ENCODE measurements at regions not wholly inside any gene's neighbourhood (a gene's known extent, or its start where the extent isn't known, plus 50 kb on each side); places are given as distances from the start of the nearest gene placed in this dataset.

DNA sequence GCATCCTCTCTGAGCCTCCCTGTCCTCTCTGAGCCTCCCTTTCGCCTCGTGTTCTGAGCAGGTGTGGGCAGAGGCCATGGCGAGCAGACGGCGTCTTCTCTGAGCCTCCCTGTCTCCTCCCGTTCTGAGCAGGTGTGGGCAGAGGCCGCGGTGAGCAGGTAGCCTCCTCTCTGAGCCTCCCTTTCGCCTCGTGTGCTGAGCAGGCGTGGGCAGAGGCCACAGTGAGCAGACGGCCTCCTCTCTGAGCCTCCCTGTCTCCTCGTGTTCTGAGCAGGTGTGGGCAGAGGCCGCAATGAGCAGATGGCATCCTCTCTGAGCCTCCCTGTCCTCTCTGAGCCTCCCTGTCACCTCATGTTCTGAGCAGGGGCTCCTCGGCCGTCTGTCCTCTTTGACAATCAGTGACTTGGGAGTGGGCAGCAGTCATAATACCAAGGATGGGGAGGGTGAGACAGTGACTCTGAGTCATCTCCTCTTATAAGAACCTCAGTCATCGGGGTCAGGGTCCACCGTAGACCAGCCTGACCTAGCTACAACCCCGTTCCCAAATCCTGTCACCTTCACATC, 395.1 kb upstream of the SALL3 start:
- no peak for DNase-seq

DNA sequence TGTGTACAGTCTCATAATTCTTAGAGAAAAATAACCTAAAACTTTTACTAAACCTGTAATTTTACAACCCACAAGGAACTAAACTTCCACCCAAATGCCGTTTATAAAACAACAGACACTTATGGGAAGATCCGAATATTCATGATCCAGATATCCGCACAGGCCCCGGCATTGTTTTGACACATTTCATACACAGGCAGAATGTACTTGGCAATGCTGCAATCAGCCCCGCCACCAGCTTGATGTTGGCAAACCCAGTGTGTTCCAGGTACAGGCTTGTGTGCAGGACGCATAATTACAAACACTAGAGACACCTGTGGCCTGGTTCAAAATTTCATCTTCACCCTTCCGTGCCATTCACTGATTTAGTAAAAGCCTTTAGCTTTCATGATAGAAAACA, 393.0 kb upstream of the SALL3 start:
- no peak for DNase-seq

GRCh38 chr18:78587096-78587495, 392.5 kb upstream of the SALL3 start:
- DNase-seq: no peak

DNA sequence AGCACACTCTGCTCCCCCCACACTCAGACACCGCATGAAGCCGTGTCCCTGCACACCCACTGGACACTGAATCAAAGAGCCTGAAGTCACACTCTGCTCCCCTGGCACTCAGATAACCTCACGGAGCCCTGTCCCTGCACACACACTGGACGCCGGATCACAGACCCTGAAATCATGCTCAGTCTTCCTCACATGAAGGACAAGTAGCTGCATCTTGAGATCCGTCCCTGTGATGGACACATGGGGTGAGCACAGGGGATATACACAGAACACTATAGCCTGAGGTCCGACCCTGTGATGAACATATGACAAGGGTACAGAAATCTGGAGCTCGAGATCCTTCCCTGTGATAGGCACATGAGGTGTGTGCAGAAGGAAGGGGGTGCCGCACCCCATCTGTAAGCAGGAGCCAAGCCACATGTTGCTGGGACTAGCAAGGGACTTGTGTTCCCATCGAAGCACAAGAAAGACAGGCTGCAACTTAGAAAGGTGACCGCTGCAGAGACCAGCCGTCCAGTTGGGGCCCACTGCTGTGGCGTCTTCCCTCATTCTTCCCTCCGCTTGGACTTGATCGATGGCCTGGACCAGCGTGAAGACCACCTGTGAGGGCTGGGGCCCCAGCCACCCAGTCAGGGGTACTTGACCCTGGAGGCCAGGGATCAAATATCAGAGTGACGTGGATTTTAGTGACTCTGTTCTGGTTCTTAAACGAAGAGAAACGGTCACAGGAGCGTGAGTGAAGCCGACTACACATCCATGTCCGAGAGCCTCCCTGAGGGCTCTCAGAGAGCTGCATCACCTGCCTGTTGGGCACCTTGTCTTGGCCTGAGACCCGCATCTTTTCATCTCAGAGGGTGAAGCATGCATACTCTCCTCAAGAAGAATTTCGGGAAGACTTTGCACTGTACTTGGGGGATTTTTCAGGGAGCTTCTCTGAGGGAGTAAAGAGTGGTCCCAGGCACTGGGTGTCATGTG, 391.7 kb upstream of the SALL3 start:
- DNase-seq: no peak

- no peak for DNase-seq
Observed at GRCh38 chr18:78589916-78590437, 389.6 kb upstream of the SALL3 start.

DNA sequence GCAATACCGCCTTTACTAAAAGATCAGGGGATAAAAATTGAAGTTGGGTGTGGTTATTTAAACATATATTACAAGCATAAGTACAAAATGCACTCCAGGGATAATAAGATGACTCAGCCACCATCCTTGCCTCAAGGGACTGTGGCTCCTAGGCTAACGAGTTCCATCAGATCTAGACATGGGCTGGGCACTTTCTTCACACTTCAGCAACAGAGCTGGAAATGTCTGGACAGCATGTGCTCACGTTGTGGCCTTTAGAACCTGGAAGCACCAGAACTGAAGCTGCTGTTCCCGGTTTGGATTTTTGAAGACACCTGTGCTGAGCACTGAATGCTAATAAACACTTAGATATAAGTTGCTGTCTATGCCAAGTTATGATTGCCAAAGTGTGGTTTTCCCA, 384.2 kb upstream of the SALL3 start:
- no peak for DNase-seq

DNA sequence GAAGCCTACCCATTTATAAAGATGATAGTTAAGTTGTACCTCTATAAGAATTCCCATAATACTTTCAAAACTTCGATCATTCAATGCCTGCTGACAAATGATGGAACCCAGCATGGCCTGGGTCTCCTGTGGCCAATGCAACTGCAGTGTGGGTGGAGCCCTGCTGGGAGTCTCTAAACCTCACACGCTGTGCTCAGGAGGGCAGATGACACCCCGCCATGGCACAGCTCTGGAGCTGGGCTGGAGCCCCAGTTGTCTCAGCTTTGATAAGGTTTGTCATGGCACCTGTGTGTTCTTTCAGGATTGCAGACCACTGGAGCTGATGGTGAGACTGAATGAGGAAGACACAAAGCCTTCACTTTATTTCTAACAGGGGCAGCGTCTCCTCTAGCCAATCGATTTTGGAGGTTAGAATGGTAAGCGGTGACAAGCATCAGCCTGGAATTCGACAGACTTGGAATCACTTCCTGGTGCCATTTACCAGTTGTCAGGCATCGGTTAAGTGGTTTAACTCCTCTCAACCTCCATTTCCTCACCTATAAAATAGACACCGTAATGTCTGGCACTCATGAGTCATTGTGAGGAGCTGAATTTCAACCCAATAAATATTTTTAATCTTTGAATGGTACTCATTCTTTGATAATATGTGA, 383.6 kb upstream of the SALL3 start:
- no peak for DNase-seq

DNA sequence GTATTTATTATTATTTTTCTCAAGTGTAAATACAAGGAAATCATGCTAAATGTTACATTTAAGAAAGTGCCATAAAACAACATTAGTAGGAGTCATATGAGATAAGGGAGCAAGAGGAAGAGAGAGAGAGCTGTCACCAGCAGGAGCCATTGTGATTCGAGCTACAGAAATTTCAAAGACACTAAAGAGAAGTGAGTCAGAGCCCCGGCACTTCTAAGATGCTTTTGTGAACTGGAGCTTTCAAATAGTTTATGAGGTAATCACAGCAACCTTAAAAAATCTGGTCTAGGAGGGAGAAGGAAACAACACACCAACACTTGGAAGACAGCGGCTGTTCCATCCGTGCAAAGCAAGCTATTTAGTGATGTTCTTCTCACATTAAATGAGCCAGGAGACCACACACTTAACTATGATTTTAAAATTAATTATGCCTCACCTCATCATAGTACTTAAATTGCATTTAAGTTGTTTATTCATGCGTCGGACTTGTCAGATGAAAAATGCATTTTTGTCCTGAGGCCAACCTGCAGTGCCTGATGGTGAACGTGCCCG, 382.7 kb upstream of the SALL3 start:
- DNase-seq: no peak

DNA sequence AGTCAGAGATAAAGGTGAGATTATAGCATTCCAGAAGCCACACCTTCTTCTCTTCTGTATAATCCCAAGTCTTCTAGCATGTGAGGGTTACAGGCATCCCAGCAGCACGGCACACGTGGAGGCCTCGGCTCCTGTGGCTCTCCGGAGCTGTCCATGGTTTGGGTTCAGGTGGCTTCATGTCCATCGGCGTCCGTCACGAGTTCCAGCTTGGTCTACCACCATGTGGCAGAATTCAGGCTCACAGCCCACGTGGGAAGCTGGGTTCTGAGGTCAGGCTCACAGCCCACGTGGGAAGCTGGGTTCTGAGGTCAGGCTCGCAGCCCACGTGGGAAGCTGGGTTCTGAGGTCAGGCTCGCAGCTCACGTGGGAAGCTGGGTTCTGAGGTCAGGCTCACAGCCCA, 378.3 kb upstream of the SALL3 start:
- DNase-seq: no peak

DNA sequence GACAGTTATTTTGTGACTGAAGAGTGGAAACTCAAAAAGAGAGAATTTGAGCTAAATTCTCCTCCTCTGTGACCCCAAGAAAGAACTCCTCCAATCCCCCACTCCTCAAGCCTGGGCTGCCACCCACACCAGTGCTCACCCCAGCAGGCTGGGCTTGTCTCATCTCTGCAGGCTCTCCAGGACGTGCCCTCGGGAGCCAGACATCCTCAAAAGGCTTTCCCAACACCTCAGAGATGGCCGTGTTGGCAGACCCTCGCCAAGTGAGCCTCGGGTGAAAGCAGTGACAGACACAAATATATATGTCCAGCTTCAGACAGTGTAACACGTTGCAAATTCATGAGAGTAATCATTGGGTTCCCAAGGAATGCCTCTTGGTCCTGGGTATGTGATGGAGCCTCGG, 377.7 kb upstream of the SALL3 start:
- DNase-seq: no peak

GRCh38 chr18:78602430-78602829, 377.2 kb upstream of the SALL3 start:
- no peak for DNase-seq

DNA sequence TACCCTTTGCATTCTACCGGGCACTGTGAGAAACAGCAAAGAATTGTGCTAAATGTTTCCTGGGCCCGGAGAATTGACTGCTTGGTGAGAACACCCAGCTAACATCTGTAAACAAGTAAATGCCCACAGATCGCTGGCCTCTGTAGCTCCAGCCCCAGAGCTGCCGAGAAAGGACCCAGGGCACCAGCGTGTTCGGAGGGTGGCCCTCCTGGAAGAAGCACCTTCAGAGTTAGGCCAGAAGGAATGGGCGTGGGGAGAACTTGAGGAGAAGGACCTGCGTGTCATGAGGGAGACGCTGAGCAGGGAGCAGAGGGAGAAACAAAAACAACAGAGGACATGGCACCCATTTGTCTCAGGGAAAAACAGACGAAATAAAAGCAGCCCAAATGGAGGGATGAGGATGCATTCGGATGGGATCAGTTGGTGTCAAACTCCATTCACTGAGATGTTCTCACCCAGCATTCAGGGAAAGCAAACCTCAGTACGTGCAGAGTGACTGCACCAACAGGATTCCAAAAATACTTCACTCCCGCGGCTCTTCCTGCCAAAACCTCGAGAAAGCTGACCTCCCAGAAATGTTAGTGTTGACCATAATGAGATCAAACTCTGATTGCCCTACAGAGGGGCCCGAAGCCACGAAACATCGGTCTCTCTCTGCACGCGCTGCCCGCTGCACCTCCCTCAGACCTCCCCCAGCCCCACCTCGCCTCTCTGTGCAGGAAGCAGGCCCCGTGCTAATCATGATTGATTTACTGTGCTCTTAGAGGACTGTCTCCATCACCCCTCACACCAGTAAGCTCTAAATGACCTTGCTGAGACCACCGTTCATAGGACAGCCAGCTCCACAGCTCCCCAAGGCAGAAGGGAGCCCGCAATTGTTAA, 376.3 kb upstream of the SALL3 start:
- no peak for DNase-seq

DNA sequence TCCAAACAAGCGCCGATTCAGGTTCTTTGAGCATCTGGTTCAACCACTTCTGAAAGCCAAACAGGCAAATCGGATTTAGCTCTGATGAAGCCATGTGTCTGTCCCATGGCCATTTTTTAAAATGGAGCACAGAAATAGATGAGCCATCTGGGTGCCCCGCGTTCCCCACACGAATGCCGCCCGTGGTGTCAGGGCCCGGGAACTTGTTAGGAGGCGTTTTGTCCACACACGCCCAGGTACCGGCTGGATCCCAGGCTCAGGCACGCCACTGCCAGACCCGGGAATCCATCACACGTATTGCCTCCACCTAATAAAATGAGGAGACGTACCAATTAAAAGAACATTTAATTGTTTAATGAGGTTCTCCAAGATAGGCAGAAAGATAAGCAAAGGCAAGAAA, 374.4 kb upstream of the SALL3 start:
- DNase-seq: no peak

- no peak for DNase-seq
Observed at GRCh38 chr18:78607221-78607620, 372.4 kb upstream of the SALL3 start.

GRCh38 chr18:78607784-78608183, 371.8 kb upstream of the SALL3 start:
- DNase-seq: no peak

GRCh38 chr18:78610179-78610578, 369.4 kb upstream of the SALL3 start:
- no peak for DNase-seq

GRCh38 chr18:78611201-78611800, 368.3 kb upstream of the SALL3 start:
- no peak for DNase-seq

GRCh38 chr18:78611869-78612268, 367.7 kb upstream of the SALL3 start:
- DNase-seq: no peak

DNA sequence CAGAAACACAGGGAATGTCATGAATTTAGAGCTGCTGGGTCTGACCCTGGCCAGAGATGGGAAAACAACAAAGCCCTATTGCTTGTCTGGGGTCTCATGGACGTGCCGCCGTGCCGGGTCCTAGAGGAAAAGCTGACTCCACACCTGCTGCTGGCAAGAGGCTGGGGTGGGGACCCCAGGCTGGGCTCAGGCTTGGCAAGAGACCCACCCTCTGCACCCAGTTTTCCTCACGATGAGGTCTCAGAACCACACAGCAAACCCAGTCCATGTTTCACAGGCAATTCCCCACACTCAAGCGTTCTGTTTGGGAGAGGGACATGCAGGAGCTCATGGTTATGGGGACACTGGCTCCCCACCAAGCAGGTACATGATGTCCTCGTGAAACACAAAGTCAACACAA, 367.3 kb upstream of the SALL3 start:
- DNase-seq: no peak

- no peak for DNase-seq
Observed at GRCh38 chr18:78612801-78613200, 366.8 kb upstream of the SALL3 start.

DNA sequence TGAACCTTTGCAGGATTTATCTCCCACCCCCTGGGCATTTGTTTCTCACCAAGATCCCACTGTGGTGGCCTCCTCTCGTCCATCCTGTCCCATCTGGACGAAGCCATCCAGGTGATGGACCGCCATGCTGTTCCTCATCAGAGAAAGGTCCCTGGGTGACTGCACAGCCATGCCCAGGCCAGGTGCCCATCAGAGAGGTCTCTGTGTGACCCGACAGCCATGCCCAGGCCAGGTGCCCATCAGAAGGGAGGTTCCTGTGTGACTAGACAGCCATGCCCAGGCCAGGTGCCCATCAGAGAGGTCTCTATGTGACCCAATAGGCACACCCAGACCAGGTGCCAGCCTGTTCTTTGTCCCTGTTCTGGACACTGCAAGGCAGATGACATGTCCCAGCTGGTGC, 360.9 kb upstream of the SALL3 start:
- DNase-seq: no peak

GRCh38 chr18:78619854-78620253, 359.8 kb upstream of the SALL3 start:
- no peak for DNase-seq
